HCT116 (cell line): ENCODE measurements at regions not wholly inside any gene's neighbourhood (a gene's known extent, or its start where the extent isn't known, plus 50 kb on each side); places are given as distances from the start of the nearest gene placed in this dataset.

Experiments
- ATF3 ChIP-seq: IDR thresholded peaks from 2 replicates; pipeline ENCODE4 v1.6.1; 2012
- CTCF ChIP-seq, 3 experiments: fragments of 200-600 bp in 1 of 3; sonication (generic) in 1 of 3; IDR thresholded peaks in 2 of 3; conservative IDR thresholded peaks in 1 of 3; 2 replicates each; pipeline ENCODE4 v1.5.1; 2012 to 2017; ENCODE audit warnings: low read depth in 2 of 3, low read length in 2 of 3, antibody characterized with exemption in 1 of 3, borderline replicate concordance in 1 of 3, control low read depth in 1 of 3, mild to moderate bottlenecking in 1 of 3, mixed read lengths in 1 of 3, mixed run types in 1 of 3, moderate library complexity in 1 of 3; ENCODE audit not compliant: insufficient read depth in 1 of 3
- EZH2 ChIP-seq: fragments of 200-600 bp; sonication (generic); IDR thresholded peaks from 2 replicates; pipeline ENCODE4 v1.6.1; 2017; ENCODE audit warnings: antibody characterized with exemption, mixed run types
- ZBTB33 ChIP-seq: IDR thresholded peaks from 2 replicates; pipeline ENCODE4 v1.6.1; 2011; ENCODE audit warnings: mild to moderate bottlenecking, low read length, moderate library complexity; ENCODE audit not compliant: insufficient replicate concordance; ENCODE audit errors: extremely low read depth
- TF ChIP-seq, protein P1 (sequence below): IDR thresholded peaks from 2 replicates; pipeline ENCODE4 v1.6.1; 2012; ENCODE audit warnings: low read depth

DNA sequence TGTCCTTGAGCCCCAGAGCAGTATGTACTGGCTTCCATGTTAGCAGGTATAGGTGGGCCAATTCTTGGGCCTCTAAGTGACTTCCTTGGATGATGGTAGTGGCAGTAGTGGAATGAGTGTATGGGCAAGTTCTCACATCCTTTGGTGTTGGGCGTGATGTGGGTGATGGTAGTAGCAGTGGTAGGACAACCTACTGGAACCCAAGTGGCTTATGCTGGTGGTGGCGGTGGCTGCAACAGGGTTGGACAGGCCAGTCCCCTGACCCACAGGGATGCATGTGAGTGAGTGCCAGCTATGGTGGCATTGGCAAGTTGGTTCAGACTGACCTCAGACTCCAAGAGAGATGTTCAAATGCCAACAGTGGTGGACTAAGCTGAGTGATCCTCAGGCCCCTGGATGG, 1228.2 kb downstream of the ROBO2 start:
- TF ChIP-seq, protein P1, sequence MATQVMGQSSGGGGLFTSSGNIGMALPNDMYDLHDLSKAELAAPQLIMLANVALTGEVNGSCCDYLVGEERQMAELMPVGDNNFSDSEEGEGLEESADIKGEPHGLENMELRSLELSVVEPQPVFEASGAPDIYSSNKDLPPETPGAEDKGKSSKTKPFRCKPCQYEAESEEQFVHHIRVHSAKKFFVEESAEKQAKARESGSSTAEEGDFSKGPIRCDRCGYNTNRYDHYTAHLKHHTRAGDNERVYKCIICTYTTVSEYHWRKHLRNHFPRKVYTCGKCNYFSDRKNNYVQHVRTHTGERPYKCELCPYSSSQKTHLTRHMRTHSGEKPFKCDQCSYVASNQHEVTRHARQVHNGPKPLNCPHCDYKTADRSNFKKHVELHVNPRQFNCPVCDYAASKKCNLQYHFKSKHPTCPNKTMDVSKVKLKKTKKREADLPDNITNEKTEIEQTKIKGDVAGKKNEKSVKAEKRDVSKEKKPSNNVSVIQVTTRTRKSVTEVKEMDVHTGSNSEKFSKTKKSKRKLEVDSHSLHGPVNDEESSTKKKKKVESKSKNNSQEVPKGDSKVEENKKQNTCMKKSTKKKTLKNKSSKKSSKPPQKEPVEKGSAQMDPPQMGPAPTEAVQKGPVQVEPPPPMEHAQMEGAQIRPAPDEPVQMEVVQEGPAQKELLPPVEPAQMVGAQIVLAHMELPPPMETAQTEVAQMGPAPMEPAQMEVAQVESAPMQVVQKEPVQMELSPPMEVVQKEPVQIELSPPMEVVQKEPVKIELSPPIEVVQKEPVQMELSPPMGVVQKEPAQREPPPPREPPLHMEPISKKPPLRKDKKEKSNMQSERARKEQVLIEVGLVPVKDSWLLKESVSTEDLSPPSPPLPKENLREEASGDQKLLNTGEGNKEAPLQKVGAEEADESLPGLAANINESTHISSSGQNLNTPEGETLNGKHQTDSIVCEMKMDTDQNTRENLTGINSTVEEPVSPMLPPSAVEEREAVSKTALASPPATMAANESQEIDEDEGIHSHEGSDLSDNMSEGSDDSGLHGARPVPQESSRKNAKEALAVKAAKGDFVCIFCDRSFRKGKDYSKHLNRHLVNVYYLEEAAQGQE = no peak
- no peak for TF ChIP-seq ATF3
- TF ChIP-seq ZBTB33 = no peak
- no peak for TF ChIP-seq CTCF (IDR thresholded peaks at IDR 0.05 in 2 of 3, conservative IDR thresholded peaks at IDR 0.05 in 1 of 3; ENCODE audit: borderline replicate concordance in 1 of 3, insufficient read depth in 1 of 3, low read depth in 2 of 3, low read length in 2 of 3)
- TF ChIP-seq EZH2 = no peak
